GM18505 (cell line): ENCODE measurements at regions not wholly inside any gene's neighbourhood (a gene's known extent, or its start where the extent isn't known, plus 50 kb on each side); places are given as distances from the start of the nearest gene placed in this dataset.

Experiments
- ATAC-seq: cut with Tn5 transposase; IDR thresholded peaks from one replicate; pipeline ENCODE4 v1.9.1; 2021; ENCODE audit not compliant: unreplicated experiment
- POLR2A ChIP-seq: IDR thresholded peaks from 4 replicates; pipeline ENCODE4 v1.6.1; 2011; ENCODE audit warnings: borderline replicate concordance; ENCODE audit not compliant: insufficient read depth, insufficient read length; ENCODE audit errors: extremely low read depth

DNA sequence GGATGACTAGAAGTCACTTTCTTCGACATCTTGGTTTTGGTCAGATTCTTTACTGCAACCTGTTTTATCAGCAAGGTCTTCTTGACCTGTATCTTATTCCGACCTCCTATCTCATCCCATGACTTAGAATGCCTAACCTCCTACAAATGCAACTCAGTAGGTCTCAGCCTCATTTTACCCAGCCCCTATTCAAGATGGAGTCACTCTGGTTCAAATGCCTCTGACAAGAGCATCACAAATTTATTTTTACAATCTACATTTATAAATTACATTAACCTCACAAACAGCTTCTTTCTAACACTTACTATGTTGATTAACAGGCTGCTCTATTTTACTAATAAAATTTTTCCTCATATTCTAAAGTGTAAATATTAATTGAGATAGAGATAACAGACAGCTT lies 867.0 kb upstream of the CNTN5 start:
- no peak for ATAC-seq
- TF ChIP-seq POLR2A, result no peak

- no peak for TF ChIP-seq POLR2A
Measured at GRCh38 chr11:98155696-98156095, 865.1 kb upstream of the CNTN5 start.

DNA sequence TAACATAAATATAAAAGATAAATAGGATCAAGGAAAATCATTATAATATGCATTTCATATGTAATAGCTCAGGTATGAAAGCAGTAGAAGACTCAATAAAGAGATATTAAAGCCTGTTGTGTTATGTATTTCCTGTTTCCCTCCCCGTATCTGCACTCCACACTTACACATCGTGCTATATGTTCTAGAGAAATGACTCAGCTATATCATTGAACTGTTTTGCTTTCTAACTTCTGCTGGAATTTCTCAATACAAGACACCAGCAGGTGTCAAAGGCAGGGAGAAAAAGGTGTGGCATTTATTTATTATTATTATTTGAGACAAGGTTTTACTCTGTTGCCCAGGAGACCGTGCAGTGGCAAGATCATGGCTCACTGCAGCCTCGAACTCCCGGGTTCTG lies 842.8 kb upstream of the CNTN5 start:
- ATAC-seq, result no peak
- no peak for TF ChIP-seq POLR2A

More at GRCh38 chr11:98155696-98156095, 865.1 kb upstream of the CNTN5 start:
- no peak for ATAC-seq

DNA sequence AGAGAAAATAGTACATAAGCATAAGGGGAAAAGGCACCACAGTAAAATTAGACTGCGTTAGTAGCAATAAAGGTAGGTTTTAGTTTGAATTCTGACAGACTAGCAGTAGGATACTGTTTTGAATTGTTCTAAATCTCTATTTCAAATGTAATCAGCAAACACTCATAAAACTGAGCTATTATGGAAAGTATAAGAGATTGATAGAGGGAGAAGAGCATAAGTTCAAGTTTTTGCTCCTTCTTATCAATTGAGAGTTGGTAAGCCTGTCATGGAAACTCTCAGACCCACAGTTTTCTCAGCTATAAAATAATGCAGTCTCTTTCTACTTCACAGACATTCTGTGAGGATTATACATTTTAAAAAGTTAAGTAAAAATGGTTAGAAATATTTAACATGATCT lies 840.2 kb upstream of the CNTN5 start:
- TF ChIP-seq POLR2A, result no peak
- no peak for ATAC-seq

DNA sequence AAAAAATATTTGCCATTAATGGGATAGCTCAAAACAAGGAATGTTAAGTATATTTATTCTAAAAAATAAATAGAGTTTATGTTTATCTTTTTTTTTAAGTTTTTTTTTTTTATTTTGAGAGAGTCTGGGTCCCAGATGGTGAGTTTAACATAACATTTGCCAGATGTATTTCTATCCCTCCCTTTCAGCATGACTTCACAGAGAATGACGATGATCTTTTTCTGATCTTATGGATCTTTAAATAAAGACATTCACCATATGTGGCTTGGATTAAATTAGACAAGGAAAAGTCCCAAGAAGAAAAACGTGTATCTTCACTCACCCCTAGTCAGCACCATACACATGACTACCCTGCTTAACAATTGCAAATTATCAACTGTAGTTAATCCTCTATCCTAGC lies 839.8 kb upstream of the CNTN5 start:
- ATAC-seq, result no peak

DNA sequence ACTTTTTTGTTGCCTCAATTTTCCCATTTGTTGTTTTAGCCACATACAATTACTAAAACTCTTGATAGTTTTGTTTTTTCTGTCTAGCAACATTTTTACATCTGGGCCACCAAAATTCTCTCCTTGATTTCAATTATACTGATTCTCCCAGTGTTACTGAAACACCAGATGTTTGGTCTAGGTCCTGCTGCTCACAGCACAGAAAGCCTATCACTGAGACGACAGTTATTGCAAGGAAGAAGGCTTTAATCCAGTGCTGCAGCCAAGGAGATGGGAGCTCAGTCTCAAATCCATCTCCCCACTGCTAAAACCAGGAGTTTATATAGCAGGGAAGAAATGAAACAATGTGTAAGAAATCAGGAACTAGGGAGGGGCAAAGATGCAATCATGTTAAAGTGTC lies 837.7 kb upstream of the CNTN5 start:
- no peak for ATAC-seq
- TF ChIP-seq POLR2A, result no peak

More for the DNA sequence above, 839.8 kb upstream of the CNTN5 start:
- no peak for TF ChIP-seq POLR2A

DNA sequence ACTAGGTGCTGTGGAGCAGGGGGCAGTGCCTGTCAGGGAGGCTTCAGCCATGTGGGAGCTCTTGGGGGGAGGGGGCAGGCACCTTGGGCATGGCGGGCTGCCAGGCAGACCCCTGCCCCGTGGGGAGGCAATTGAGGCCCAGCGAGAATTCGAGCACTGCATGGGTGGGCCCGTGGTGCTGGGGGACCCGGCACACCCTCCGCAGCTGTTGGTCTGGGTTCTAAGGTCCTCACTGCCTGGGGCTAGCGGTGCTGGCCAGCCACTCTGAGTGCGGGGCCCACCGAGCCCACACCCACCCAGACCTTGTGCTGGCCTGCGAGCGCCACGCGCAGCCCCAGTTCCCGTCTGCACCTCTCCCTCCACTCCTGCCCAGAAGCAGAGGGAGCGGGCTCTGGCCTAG lies 835.5 kb upstream of the CNTN5 start:
- no peak for ATAC-seq
- TF ChIP-seq POLR2A, result no peak

- TF ChIP-seq POLR2A, result no peak
- no peak for ATAC-seq
Measured at GRCh38 chr11:98194611-98195010, 826.1 kb upstream of the CNTN5 start.

- ATAC-seq, result no peak
- no peak for TF ChIP-seq POLR2A
Measured at GRCh38 chr11:98195300-98195699, 825.4 kb upstream of the CNTN5 start.

DNA sequence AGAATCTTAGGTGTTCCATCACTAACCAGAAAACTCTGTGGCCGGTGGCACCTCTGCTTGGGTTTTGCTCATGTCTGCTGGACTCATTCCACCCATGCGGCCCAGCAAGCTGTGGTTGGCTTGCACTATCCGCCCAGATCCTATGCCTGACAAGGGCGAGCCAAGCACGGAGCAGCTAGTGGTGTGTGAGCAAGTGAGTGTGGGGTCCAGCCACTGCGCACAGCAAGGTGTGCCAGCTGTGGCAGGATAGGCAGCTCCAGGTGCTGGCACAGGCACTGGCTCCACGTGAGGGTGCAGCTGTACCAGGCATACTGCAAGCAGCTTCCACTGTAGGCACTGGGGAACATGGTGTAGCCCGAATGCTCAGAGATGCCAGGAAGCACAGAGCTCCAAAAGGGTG lies 813.7 kb upstream of the CNTN5 start:
- no peak for ATAC-seq
- TF ChIP-seq POLR2A, result no peak

DNA sequence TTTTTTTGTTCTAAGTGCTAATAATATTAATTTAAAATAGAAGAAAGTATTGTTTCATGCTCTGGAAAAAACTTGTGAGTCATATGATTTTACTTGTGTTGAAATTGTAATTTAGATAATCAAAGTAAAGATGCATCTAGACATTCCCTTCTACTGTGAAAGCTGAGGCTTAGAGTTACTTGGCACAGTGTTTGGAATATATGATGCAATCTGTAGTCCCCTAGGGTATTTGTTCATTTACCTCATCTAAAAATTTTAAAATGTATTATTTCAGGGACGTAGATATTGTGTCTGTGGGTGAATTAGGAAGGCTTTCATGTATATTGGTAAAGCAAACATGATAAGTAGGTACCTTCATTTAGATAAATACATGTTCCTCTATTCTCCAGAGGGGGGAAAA lies 793.5 kb upstream of the CNTN5 start:
- TF ChIP-seq POLR2A, result no peak
- no peak for ATAC-seq

- no peak for ATAC-seq
- no peak for TF ChIP-seq POLR2A
Measured at GRCh38 chr11:98230678-98231077, 790.1 kb upstream of the CNTN5 start.

DNA sequence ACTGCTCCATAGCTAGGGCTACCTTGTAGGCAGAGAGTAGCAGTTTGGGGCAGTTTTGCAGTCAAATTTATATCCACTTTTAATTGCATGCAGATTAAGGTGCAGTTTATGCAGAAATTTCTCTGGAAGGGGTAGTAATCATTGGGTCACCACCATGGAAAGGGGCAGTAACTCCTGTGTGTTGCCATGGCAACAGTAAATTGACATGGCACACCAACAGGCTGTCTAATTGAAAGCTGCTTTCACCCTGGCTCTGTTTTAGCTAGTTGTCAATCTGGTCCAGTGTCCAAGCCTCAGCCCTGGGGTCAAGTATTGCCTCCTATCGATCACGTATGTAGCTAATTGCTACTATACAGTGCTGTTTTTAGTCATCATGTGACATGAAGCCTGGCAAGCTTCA lies 786.1 kb upstream of the CNTN5 start:
- no peak for ATAC-seq
- TF ChIP-seq POLR2A, result no peak

- no peak for ATAC-seq
- TF ChIP-seq POLR2A, result no peak
Measured at GRCh38 chr11:98243897-98244296, 776.9 kb upstream of the CNTN5 start.

DNA sequence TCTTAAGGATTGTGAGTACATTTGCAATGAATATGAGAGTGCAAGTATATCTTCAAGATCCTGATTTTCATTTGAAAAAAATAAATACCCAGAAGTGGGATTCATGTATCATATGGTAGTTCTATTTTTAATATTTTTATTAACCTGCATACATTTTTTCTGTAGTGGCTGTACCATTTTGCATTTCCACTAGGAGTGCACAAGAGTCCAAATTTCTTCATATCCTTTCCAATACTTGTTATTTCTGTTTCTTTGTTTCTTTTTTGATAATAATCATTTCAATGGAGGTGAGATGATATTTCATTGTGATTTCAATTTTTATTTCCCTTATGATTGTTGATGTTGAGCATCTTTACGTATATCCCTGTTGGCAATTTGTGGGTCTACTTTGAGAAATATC lies 759.8 kb upstream of the CNTN5 start:
- TF ChIP-seq POLR2A, result no peak
- no peak for ATAC-seq
